Gastrocnemius medialis (tissue), 4 donors: ENCODE measurements at regions not wholly inside any gene's neighbourhood (a gene's known extent, or its start where the extent isn't known, plus 50 kb on each side); places are given as distances from the start of the nearest gene placed in this dataset.

ENCODE experiments used
- ATAC-seq, 2 donors: fragments of 150-250 bp; one replicate each; pipeline ENCODE4 v1.9.1; 2016
- DNase-seq, 2 donors: peaks; one replicate each; pipeline ENCODE4 v3.0.0-alpha.2; 2019
- H3K27ac ChIP-seq, 4 donors: fragments of 200-600 bp; sonication (generic); 1 replicate in 1 of 4; 2 replicates in 3 of 4; pipeline ENCODE4 v1.5.1; 2016 to 2018; ENCODE audit warnings: mild to moderate bottlenecking in 2 of 4, moderate library complexity in 1 of 4
- H3K27me3 ChIP-seq, 3 donors: fragments of 200-600 bp; sonication (generic) in 2 of 3; 1 replicate in 1 of 3; 2 replicates in 2 of 3; pipeline versions ENCODE4 v1.5.1 to v1.6.0; 2016 to 2019; ENCODE audit warnings: mild to moderate bottlenecking in 1 of 3, moderate library complexity in 1 of 3
- H3K36me3 ChIP-seq, 2 donors: fragments of 200-600 bp; sonication (generic) in 1 of 2; one replicate each; pipeline ENCODE4 v1.5.1; 2017 to 2018
- H3K4me1 ChIP-seq, 2 donors: fragments of 200-600 bp; sonication (generic) in 1 of 2; one replicate each; pipeline ENCODE4 v1.5.1; 2016 to 2017; ENCODE audit warnings: mild to moderate bottlenecking in 2 of 2
- H3K4me3 ChIP-seq, 4 donors: fragments of 200-600 bp; sonication (generic) in 3 of 4; 1 replicate in 1 of 4; 2 replicates in 3 of 4; pipeline ENCODE4 v1.5.1; 2016 to 2019; ENCODE audit warnings: mild to moderate bottlenecking in 2 of 4
- H3K9me3 ChIP-seq, 3 donors: fragments of 200-600 bp; sonication (generic) in 2 of 3; 1 replicate in 1 of 3; 2 replicates in 2 of 3; pipeline ENCODE4 v1.5.1; 2016 to 2019
- POLR2A ChIP-seq, 2 donors: fragments of 450-650 bp; IDR thresholded peaks; one replicate each; pipeline ENCODE4 v1.6.1; 2017; ENCODE audit warnings: antibody characterized with exemption in 2 of 2, mild to moderate bottlenecking in 2 of 2, moderate library complexity in 2 of 2
- in situ Hi-C, 4 donors: fragments of 200-750 bp; cut with MboI; loops; one replicate each; pipeline versions ENCODE4 v1.15.0 to v1.8.0; 2017; ENCODE audit warnings: low sequenced_read_pairs in 4 of 4
- intact Hi-C: fragments of 100-400 bp; cut with DNase I; formaldehyde crosslinking; loops from one replicate; pipeline ENCODE4 v1.15.1; 2023; ENCODE audit warnings: low total_unique reads
- TF ChIP-seq, protein P1 (sequence below), 5 experiments: fragments of 450-650 bp in 3 of 5; fragments of 200-600 bp in 2 of 5; sonication (generic) in 2 of 5; IDR thresholded peaks in 4 of 5; conservative IDR thresholded peaks in 1 of 5; 1 replicate in 4 of 5; 2 replicates in 1 of 5; pipeline ENCODE4 v1.5.1; 2016 to 2019; ENCODE audit warnings: antibody characterized with exemption in 5 of 5, mild to moderate bottlenecking in 3 of 5, moderate library complexity in 3 of 5

DNA sequence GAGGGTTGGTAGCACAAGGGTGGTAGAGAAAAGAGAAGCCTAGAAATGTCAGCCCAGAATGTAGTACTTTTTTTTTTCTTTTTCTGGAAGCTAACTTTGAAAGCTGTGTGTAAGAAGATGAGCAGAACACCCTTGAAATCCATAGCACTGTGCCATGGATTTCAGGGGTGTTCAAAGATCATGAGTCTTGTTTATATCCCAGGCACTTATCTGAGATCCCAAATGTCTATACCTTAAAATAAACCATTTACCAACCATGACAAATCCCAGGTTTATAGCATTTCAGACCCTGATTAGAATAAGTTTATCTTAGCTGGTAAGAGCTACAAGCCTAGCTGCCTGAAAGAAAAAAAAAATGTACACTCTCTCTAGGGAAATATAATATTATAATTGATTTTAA lies 389.9 kb upstream of the ANXA10 start:
- ATAC-seq (no peak), DNase-seq (no peak)
- no peak overlapping the region for H3K4me3 ChIP-seq
- H3K27me3 ChIP-seq, result no peaks in the 10 kb centered on the region
- no peak for TF ChIP-seq POLR2A (IDR thresholded peaks at IDR 0.05)
- TF ChIP-seq, protein P1, sequence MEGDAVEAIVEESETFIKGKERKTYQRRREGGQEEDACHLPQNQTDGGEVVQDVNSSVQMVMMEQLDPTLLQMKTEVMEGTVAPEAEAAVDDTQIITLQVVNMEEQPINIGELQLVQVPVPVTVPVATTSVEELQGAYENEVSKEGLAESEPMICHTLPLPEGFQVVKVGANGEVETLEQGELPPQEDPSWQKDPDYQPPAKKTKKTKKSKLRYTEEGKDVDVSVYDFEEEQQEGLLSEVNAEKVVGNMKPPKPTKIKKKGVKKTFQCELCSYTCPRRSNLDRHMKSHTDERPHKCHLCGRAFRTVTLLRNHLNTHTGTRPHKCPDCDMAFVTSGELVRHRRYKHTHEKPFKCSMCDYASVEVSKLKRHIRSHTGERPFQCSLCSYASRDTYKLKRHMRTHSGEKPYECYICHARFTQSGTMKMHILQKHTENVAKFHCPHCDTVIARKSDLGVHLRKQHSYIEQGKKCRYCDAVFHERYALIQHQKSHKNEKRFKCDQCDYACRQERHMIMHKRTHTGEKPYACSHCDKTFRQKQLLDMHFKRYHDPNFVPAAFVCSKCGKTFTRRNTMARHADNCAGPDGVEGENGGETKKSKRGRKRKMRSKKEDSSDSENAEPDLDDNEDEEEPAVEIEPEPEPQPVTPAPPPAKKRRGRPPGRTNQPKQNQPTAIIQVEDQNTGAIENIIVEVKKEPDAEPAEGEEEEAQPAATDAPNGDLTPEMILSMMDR (IDR thresholded peaks at IDR 0.05 in 4 of 5, conservative IDR thresholded peaks at IDR 0.05 in 1 of 5), result no peak
- H3K27ac ChIP-seq, result no peak overlapping the region
- H3K36me3 ChIP-seq, result no peaks in the 10 kb centered on the region
- intact Hi-C loops (no loop called here), in situ Hi-C loops (no loop called here)
- no peaks in the 10 kb centered on the region for H3K9me3 ChIP-seq
- H3K4me1 ChIP-seq, result no peaks in the 10 kb centered on the region

DNA sequence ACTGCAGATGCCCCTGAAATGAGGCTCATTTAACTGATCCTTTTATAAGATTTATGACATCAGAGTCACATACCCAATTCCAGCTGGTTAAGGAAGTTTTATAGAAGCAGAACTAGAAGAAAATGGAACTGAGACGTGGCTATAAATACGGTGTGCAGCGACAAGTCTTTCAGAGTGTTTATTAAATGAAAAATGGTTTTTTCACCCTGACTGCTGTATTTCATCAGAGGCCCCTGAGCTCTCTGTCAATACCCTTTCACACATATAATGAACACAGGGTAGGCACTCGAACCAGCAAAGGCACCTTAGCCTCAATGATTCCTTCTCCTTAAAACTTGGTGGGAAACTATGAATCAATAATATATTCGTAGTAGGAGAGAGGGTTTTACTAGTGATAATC lies 380.8 kb upstream of the ANXA10 start:
- intact Hi-C loops, result no loop called here
- TF ChIP-seq, protein P1 (IDR thresholded peaks at IDR 0.05 in 4 of 5, conservative IDR thresholded peaks at IDR 0.05 in 1 of 5), result no peak
- no peak for TF ChIP-seq POLR2A (IDR thresholded peaks at IDR 0.05)
- H3K4me3 ChIP-seq, result no peak overlapping the region
- ATAC-seq (no peak), DNase-seq (no peak)
- no peaks in the 10 kb centered on the region for H3K36me3 ChIP-seq
- H3K4me1 ChIP-seq, result no peaks in the 10 kb centered on the region
- in situ Hi-C loops, result no loop called here
- H3K9me3 ChIP-seq, result no peaks in the 10 kb centered on the region
- no peak overlapping the region for H3K27ac ChIP-seq
- H3K27me3 ChIP-seq, result no peaks in the 10 kb centered on the region

DNA sequence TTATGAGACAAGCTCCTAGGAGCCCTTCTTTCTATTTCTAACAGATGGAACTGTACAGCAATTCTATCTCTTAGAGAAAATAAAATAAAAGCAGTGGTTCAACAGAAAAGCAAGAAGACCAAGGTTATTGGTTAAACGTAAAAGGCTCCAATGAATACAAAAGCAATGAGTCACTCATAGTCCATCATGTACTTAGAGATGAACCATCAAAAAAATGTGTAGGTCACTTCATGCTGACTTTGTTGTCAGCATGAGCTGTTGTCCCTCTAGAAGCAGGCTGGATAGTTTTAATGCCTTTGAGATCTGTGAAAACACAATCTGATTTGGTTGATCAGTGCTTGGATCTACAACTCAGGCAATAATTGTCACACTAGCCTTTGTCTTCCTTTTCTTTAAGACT lies 378.6 kb upstream of the ANXA10 start:
- no peak for DNase-seq
- intact Hi-C loops (no loop called here), in situ Hi-C loops (no loop called here)
- Histone ChIP-seq H3K36me3 (no peaks in the 10 kb centered on the region), H3K9me3 (no peaks in the 10 kb centered on the region), H3K27ac (no peak overlapping the region), H3K4me1 (no peaks in the 10 kb centered on the region), H3K27me3 (no peaks in the 10 kb centered on the region), H3K4me3 (no peak overlapping the region)
- ATAC-seq, result no peak
- TF ChIP-seq POLR2A (IDR thresholded peaks at IDR 0.05), result no peak
- TF ChIP-seq, protein P1 (IDR thresholded peaks at IDR 0.05 in 4 of 5, conservative IDR thresholded peaks at IDR 0.05 in 1 of 5), result no peak

GRCh38 chr4:167715176-167715575 lies 377.2 kb upstream of the ANXA10 start:
- Histone ChIP-seq H3K36me3 (no peaks in the 10 kb centered on the region), H3K27me3 (no peaks in the 10 kb centered on the region), H3K4me1 (no peaks in the 10 kb centered on the region), H3K4me3 (no peak overlapping the region), H3K9me3 (no peaks in the 10 kb centered on the region), H3K27ac (no peak overlapping the region)
- no peak for DNase-seq
- in situ Hi-C loops (no loop called here), intact Hi-C loops (no loop called here)
- no peak for TF ChIP-seq POLR2A (IDR thresholded peaks at IDR 0.05)
- TF ChIP-seq, protein P1 (IDR thresholded peaks at IDR 0.05 in 4 of 5, conservative IDR thresholded peaks at IDR 0.05 in 1 of 5), result no peak
- ATAC-seq, result no peak

- H3K4me3 ChIP-seq, result no peak overlapping the region
- intact Hi-C loops, result no loop called here
- no peaks in the 10 kb centered on the region for H3K9me3 ChIP-seq
- no peaks in the 10 kb centered on the region for H3K27me3 ChIP-seq
- no peaks in the 10 kb centered on the region for H3K36me3 ChIP-seq
- TF ChIP-seq POLR2A (IDR thresholded peaks at IDR 0.05), result no peak
- ATAC-seq (no peak), DNase-seq (no peak)
- in situ Hi-C loops, result no loop called here
- no peak overlapping the region for H3K27ac ChIP-seq
- H3K4me1 ChIP-seq, result no peaks in the 10 kb centered on the region
These were observed 374.8 kb upstream of the ANXA10 start for GRCh38 chr4:167717495-167717894.
